ENCODE measurements at regions not wholly inside any gene's neighbourhood (a gene's known extent, or its start where the extent isn't known, plus 50 kb on each side); places are given as distances from the start of the nearest gene placed in this dataset.
"Not testable (repeated sequence)": the region's sequence is repeated elsewhere in the genome, so short reads cannot be mapped to it uniquely, and the experiment has no call there.

GRCh38 chr7:23887660-23888059 lies 177.6 kb downstream of the STK31 start:
- DNase-seq (ENCODE audit: low read depth in 2 of 2) = no peak

GRCh38 chr7:23888958-23889357 lies 178.9 kb downstream of the STK31 start:
- DNase-seq (ENCODE audit: low read depth in 2 of 2) = no peak

DNA sequence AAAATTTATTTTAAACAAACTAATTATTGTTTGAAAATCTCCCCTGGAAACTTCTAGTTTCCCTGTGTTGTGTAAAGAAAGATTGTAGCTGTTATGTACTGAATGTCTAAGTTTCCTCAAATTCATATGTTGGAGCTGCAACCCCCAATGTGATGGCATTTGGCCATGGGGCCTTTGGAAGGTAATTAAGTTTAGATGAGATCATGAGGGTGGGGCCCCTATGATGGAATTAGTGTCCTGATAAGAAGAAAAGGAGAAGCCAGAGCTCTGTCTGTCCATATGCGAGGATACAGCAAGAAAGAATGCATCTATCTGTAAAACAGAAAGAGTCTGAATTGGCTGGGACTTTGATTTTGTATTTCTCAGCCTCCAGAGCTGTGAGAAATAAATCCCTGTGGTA lies 179.5 kb downstream of the STK31 start:
- DNase-seq (ENCODE audit: low read depth in 2 of 2) = no peak

DNA sequence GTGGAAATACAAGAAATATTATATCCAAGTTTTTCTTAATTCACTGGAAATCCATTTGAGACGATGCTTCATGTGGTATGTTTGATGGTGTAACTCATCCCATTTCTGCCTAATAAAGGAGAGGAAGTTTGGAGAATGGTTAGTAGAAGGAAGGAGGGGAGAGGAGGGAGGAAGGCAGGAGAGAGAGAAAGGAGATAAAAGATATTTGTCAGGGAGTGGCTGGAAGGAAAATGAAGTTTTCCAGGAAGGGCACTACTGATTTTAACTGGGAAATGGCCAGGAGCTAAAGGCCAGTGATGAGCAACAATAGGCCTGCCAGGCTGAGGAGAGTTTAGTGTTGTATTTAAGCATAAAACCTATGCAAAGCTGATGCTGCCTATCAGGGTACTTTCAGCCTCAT lies 182.0 kb downstream of the STK31 start:
- DNase-seq (ENCODE audit: low read depth in 2 of 2) = no peak

- no peak for DNase-seq (ENCODE audit: low read depth in 2 of 2)
These were observed 183.3 kb downstream of the STK31 start for GRCh38 chr7:23893176-23893941.

DNA sequence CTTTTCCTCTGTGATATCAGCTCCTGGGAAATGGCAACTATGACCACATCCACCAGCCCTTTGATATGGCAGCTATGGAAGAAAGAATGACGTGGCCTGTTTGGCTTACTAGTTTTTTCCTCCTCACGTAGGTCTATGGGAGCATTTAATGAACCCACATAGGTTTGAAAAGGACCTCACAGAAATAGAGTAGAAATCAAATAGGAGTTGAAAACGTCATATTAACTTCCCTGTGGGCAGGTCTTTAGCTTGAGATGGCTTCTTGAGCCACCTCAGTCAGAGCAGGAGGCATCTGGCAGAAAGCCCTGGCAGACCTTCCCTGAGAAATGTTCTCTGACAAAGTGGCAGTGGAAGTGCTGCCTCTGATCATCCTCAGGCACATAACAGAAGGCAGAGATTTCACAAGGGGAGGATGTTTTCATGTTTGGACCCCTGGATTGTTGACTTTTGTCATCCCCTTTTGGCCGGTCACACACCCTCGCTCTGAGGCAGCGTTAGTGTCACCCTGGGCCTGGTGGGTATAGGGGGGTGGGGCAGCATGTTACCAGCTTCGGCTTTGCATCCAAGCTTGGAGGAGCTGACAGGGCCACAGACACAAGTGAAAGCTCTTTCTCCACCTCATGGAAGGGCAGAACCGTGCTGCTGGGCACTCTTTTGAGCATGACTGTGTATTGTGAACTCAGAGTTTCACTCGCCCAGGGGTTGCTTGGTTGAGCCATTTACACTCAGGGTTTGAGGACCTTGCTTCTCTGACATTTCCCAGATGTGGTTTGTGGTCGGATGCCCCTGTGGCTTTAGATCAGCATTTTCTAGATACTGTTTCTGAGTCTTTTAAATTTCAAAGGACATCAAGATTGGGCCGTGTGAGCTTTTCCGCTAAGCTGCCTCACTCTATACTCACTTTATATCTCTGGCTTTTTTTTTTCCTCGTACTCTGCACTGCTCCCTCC lies 184.2 kb downstream of the STK31 start:
- DNase-seq (ENCODE audit: low read depth in 2 of 2) = peak; percentile 41 to 44

- no peak for DNase-seq (ENCODE audit: low read depth in 2 of 2)
These were observed 185.0 kb downstream of the STK31 start for GRCh38 chr7:23894892-23895569.

- DNase-seq (ENCODE audit: low read depth in 2 of 2) = no peak
These were observed 185.7 kb downstream of the STK31 start for GRCh38 chr7:23895666-23896096.

DNA sequence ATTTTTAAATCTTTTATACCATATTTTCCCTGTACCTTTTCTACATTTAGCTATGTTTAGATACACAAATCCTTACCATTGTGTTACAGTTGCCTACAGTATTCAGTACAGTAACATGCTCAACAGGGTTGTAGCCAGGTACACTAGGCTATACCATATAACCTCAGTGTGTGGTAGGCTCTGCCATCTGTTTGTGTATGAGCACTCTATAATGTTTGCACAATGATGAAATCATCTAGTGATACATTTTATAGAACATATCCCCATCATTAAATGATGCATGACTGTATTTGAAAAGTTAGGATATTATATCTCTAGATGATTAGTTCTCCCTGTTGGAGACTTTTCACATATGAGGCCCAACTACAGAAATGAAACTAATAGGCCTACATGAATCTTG lies 188.6 kb downstream of the STK31 start:
- no peak for DNase-seq (ENCODE audit: low read depth in 2 of 2)

DNA sequence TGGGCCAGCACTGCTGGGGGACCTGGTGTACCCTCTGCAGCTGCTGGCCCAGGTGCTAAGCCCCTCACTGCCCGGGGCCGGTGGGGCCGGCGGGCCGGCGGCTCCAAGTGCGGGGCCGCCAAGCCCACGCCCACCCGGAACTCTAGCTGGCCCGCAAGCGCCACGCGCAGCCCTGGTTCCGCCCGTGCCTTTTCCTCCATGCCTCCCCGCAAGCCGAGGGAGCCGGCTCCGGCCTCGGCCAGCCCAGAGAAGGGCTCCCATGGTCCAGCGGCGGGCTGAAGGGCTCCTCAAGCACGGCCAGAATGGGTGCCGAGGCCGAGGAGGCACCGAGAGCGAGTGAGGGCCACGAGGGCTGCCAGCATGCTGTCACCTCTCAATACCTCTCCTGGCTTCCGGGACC lies 194.9 kb downstream of the STK31 start:
- not testable (repeated sequence) for DNase-seq (ENCODE audit: low read depth in 2 of 2)

DNA sequence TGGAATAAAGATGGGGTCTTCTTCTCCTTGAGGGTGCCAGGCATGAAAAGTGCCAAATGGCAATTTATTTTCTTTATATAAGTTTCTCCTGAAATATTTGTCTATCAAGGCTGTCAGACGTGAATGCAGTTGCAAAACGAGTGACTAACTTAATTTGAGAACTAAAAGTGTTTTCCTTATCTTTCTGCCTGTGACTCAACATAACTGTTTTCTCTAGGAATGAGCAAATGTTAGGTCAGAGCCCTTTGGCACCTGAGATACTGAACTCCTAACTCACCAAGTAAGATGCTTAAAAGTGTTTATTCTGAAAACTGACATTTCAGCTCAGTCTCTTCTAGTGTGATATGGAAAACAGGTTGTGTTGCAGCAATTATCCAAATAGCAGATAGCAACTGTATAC lies 197.0 kb downstream of the STK31 start:
- no peak for DNase-seq (ENCODE audit: low read depth in 2 of 2)

- no peak for DNase-seq (ENCODE audit: low read depth in 2 of 2)
These were observed 199.4 kb downstream of the STK31 start for GRCh38 chr7:23909426-23909825.

DNA sequence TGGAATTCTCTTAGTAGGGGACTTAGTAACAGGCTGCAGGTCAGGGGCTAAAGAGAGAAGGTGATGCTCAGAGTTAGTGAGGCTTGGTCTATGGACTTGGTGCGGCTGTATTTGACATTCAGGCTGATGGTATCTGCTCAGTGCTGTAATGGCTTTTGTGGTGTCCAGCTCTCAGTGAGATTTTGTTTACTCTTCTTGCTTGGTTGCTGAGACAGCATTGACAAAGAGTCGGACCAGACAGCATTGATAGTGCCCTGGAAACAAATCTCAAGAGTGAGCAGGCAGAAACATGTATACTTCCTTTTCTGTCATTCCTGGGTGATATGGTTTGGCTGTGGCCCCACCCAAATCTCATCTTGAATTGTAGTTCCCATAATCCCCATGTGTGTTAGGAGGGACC lies 202.0 kb downstream of the STK31 start:
- no peak for DNase-seq (ENCODE audit: low read depth in 2 of 2)

- no peak for DNase-seq (ENCODE audit: low read depth in 2 of 2)
These were observed 203.0 kb downstream of the STK31 start for GRCh38 chr7:23913016-23913415.

DNA sequence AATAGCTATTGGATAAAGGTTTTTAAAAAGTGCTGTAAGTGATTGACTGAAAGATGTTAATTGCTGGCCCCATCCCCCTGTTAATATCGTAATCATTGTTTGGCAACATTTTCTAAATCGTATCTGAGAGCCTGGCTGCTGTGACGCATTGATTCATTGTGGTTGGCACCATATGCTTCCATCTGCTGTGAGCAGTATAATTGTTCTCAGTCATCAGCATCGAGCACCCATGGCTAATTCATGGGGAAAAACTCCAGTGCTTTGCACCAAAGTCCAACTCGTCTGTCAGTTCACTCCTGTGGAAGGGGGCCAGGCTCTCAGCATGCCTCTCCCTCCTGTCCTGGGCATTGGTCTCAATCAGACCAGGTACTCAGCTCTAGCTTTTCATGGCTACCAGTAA lies 205.2 kb downstream of the STK31 start:
- no peak for DNase-seq (ENCODE audit: low read depth in 2 of 2)

- DNase-seq (ENCODE audit: low read depth in 2 of 2) = no peak
These were observed 208.3 kb downstream of the STK31 start for GRCh38 chr7:23918286-23918685.

DNA sequence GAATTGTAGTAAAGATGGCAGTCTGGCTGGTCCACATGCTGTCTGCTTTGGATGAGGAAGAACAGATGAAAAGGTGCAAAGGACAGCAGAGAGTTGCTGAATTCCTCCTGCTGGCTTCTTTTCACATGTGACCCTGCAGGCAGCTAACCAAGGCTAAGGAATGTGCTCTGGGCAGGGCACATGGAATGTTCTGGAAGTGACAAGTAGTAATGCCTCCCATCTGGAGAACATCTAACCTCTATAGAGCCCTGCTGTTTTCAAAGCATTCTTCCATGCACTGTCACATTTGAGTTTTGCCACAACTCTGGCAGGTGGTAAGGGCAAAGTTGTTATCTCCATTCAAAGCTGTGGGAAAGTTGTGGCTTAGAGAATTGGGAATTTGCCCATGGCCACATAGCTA lies 208.8 kb downstream of the STK31 start:
- no peak for DNase-seq (ENCODE audit: low read depth in 2 of 2)

DNA sequence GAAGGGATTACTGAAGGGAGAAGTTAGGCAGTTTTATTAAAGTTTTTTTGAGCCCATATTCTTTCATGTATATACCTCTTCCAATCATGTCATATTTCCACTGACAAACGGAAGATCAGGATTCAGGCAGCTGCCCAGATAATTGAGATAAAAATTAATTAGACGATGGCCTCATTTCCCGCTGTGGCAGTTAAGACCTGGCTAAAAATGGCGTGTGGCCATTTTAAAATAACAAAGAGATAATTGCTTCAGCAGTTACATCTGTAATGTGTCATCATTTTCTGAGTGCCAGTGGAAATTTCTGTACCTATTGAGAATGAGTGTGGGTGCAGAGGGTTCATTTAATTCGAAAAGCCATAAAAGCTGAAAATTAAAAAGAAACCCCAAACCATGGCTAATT lies 215.1 kb downstream of the STK31 start:
- no peak for DNase-seq (ENCODE audit: low read depth in 2 of 2)

DNA sequence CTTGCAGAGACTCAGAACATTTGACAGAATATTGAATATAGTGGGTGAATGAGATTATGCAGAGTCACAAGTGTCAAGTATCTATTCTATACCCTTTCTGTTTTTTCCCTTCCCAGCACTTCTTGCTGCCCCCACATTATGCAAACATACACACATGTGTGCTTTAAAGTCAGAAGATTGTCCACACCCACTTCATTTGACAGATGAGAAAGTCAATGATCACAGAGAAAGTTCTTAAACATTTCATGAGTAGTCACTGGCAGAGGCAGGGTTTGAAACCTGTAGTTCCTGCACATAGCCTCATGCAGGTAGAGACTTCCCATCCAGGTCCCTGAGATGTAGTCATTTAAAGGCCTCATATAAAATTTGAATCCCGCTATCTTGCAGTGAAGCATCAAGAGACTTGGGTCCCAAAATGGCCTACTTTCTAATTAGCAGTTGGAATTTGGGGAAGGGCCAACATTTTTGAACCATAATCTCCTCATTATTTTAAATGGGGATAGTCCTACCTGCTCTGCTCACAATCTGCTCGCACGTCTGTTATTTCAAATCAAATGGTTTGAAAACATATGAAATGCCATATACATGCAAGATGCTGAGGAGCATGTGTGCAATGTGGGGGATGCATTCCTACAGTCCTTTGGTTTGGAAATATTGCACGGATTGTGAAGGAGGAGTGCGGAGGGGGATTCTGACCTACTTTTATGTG lies 217.8 kb downstream of the STK31 start:
- DNase-seq (ENCODE audit: low read depth in 2 of 2) = no peak

GRCh38 chr7:23928418-23928775 lies 218.4 kb downstream of the STK31 start:
- no peak for DNase-seq (ENCODE audit: low read depth in 2 of 2)

DNA sequence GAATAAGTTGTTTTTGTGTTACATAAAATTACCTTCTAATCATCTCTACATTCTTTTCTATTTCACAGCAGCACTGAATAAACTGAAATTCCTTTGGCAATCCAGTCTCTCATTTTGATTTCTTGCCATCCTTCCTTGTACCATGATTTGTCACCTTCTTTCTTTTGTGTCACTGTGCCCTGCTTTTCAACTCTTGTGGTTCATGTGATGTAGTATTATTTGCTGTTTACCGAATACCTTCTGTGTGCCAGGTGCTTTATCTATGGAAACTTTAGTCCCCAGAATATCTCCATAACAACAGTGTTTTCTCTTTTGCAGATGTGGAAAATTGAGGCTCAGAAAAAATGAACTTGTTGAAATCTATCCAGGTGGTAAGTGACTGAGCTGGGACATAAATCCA lies 220.3 kb downstream of the STK31 start:
- no peak for DNase-seq (ENCODE audit: low read depth in 2 of 2)

GRCh38 chr7:23931633-23932032 lies 221.6 kb downstream of the STK31 start:
- no peak for DNase-seq (ENCODE audit: low read depth in 2 of 2)
